Glutamatergic neuron (in vitro differentiated cells): ENCODE measurements at regions not wholly inside any gene's neighbourhood (a gene's known extent, or its start where the extent isn't known, plus 50 kb on each side); places are given as distances from the start of the nearest gene placed in this dataset.

ENCODE experiments used
- DNase-seq: peaks from one replicate; pipeline ENCODE4 v3.0.0; 2022
- H3K27ac Mint-ChIP-seq: one replicate; pipeline ENCODE4 v1.8.0; 2020; ENCODE audit warnings: mild to moderate bottlenecking, mixed read lengths, inconsistent platforms; ENCODE audit not compliant: unreplicated experiment
- H3K27me3 Mint-ChIP-seq: one replicate; pipeline ENCODE4 v1.8.0; 2020; ENCODE audit warnings: mild to moderate bottlenecking, moderate library complexity, mixed read lengths, inconsistent platforms; ENCODE audit not compliant: unreplicated experiment
- H3K36me3 Mint-ChIP-seq: one replicate; pipeline ENCODE4 v1.8.0; 2020; ENCODE audit warnings: mild to moderate bottlenecking, mixed read lengths, inconsistent platforms; ENCODE audit not compliant: unreplicated experiment
- H3K4me1 Mint-ChIP-seq: one replicate; pipeline ENCODE4 v1.8.0; 2020; ENCODE audit warnings: mild to moderate bottlenecking, low read depth, mixed read lengths, inconsistent platforms; ENCODE audit not compliant: unreplicated experiment
- H3K4me3 Mint-ChIP-seq: one replicate; pipeline ENCODE4 v1.8.0; 2020; ENCODE audit warnings: mild to moderate bottlenecking, mixed read lengths, inconsistent platforms; ENCODE audit not compliant: unreplicated experiment
- H3K9me3 Mint-ChIP-seq: one replicate; pipeline ENCODE4 v1.8.0; 2020; ENCODE audit warnings: mild to moderate bottlenecking, moderate library complexity, mixed read lengths, inconsistent platforms; ENCODE audit not compliant: unreplicated experiment
- CTCF ChIP-seq: fragments of 200-600 bp; sonication (generic); IDR thresholded peaks from one replicate; pipeline ENCODE4 v1.5.0; 2021; ENCODE audit not compliant: partially characterized antibody, unreplicated experiment

GRCh38 chr22:26781062-26781461 lies 123.7 kb downstream of the MIAT start:
- TF ChIP-seq CTCF, result no peak
- Mint-ChIP-seq H3K9me3 (peaks cover 4% of the 10 kb centered on the region), H3K27me3 (peaks cover 17% of the 10 kb centered on the region), H3K36me3 (no peaks in the 10 kb centered on the region), H3K4me1 (peaks cover 12% of the 10 kb centered on the region), H3K27ac (no peak overlapping the region), H3K4me3 (no peak overlapping the region)
- no peak for DNase-seq

GRCh38 chr22:26781596-26781995 lies 124.2 kb downstream of the MIAT start:
- Mint-ChIP-seq H3K9me3 (peaks cover 4% of the 10 kb centered on the region), H3K36me3 (no peaks in the 10 kb centered on the region), H3K27me3 (peaks cover 17% of the 10 kb centered on the region), H3K27ac (no peak overlapping the region), H3K4me1 (peaks cover 12% of the 10 kb centered on the region), H3K4me3 (no peak overlapping the region)
- peak; percentile 59 for DNase-seq
- TF ChIP-seq CTCF, result no peak

GRCh38 chr22:26783885-26784284 lies 126.5 kb downstream of the MIAT start:
- Mint-ChIP-seq H3K4me3 (no peak overlapping the region), H3K27ac (no peak overlapping the region), H3K36me3 (no peaks in the 10 kb centered on the region), H3K27me3 (peaks cover 17% of the 10 kb centered on the region), H3K9me3 (peaks cover 4% of the 10 kb centered on the region), H3K4me1 (peaks cover 8% of the 10 kb centered on the region)
- no peak for TF ChIP-seq CTCF
- no peak for DNase-seq

- H3K27me3 Mint-ChIP-seq, result peaks cover 15% of the 10 kb centered on the region
- peaks cover 8% of the 10 kb centered on the region for H3K4me1 Mint-ChIP-seq
- H3K9me3 Mint-ChIP-seq, result peaks cover 4% of the 10 kb centered on the region
- no peaks in the 10 kb centered on the region for H3K36me3 Mint-ChIP-seq
- no peak for TF ChIP-seq CTCF
- H3K4me3 Mint-ChIP-seq, result no peak overlapping the region
- no peak overlapping the region for H3K27ac Mint-ChIP-seq
- DNase-seq, result no peak
Measured at GRCh38 chr22:26784772-26785171, 127.4 kb downstream of the MIAT start.

GRCh38 chr22:26785932-26786331 lies 128.5 kb downstream of the MIAT start:
- H3K36me3 Mint-ChIP-seq, result no peaks in the 10 kb centered on the region
- H3K4me1 Mint-ChIP-seq, result peaks cover 11% of the 10 kb centered on the region
- H3K27me3 Mint-ChIP-seq, result peaks cover 17% of the 10 kb centered on the region
- no peak overlapping the region for H3K4me3 Mint-ChIP-seq
- TF ChIP-seq CTCF, result no peak
- no peak overlapping the region for H3K27ac Mint-ChIP-seq
- no peak for DNase-seq
- H3K9me3 Mint-ChIP-seq, result peaks cover 4% of the 10 kb centered on the region
